Activated T-helper 1 cell treated with Interleukin-2 at 50 U/mL for 16 hours (primary cell): ENCODE measurements at regions not wholly inside any gene's neighbourhood (a gene's known extent, or its start where the extent isn't known, plus 50 kb on each side); places are given as distances from the start of the nearest gene placed in this dataset.

ENCODE experiments used
- DNase-seq: peaks from one replicate; pipeline ENCODE4 v3.0.0-alpha.2; 2020; ENCODE audit warnings: low read depth

- no peak for DNase-seq
These were observed 226.9 kb downstream of the TMEM38B start for GRCh38 chr9:105921057-105921726.

- DNase-seq: no peak
These were observed 234.1 kb downstream of the TMEM38B start for GRCh38 chr9:105928416-105928815.

- no peak for DNase-seq
These were observed 235.8 kb downstream of the TMEM38B start for GRCh38 chr9:105930011-105930627.

- no peak for DNase-seq
These were observed 237.9 kb downstream of the TMEM38B start for GRCh38 chr9:105932276-105932675.

- DNase-seq: no peak
These were observed 256.1 kb downstream of the TMEM38B start for GRCh38 chr9:105950448-105950847.

GRCh38 chr9:105950894-105951293 is 256.6 kb downstream of the TMEM38B start:
- no peak for DNase-seq

- DNase-seq: no peak
These were observed 260.2 kb downstream of the TMEM38B start for GRCh38 chr9:105954517-105954916.

- no peak for DNase-seq
These were observed 263.5 kb downstream of the TMEM38B start for GRCh38 chr9:105957830-105958229.

- no peak for DNase-seq
These were observed 264.2 kb downstream of the TMEM38B start for GRCh38 chr9:105958587-105958986.

- DNase-seq: no peak
These were observed 265.2 kb downstream of the TMEM38B start for GRCh38 chr9:105959531-105959930.

GRCh38 chr9:105963343-105964099 is 269.2 kb downstream of the TMEM38B start:
- no peak for DNase-seq

- DNase-seq: no peak
These were observed 269.8 kb downstream of the TMEM38B start for GRCh38 chr9:105964156-105964555.

- DNase-seq: no peak
These were observed 272.5 kb downstream of the TMEM38B start for GRCh38 chr9:105966834-105967233.

GRCh38 chr9:105967248-105967647 is 272.9 kb downstream of the TMEM38B start:
- DNase-seq: no peak

GRCh38 chr9:105967797-105968196 is 273.5 kb downstream of the TMEM38B start:
- no peak for DNase-seq

GRCh38 chr9:105968811-105969466 is 274.6 kb downstream of the TMEM38B start:
- DNase-seq: no peak

- DNase-seq: no peak
These were observed 275.3 kb downstream of the TMEM38B start for GRCh38 chr9:105969636-105970035.

GRCh38 chr9:105971986-105972385 is 277.6 kb downstream of the TMEM38B start:
- no peak for DNase-seq

GRCh38 chr9:105972466-105973204 is 278.3 kb downstream of the TMEM38B start:
- no peak for DNase-seq

- DNase-seq: no peak
These were observed 279.6 kb downstream of the TMEM38B start for GRCh38 chr9:105973951-105974351.

GRCh38 chr9:105975886-105976645 is 281.7 kb downstream of the TMEM38B start:
- no peak for DNase-seq
